Peyer's patch (tissue), 4 donors: ENCODE measurements at regions not wholly inside any gene's neighbourhood (a gene's known extent, or its start where the extent isn't known, plus 50 kb on each side); places are given as distances from the start of the nearest gene placed in this dataset.

Experiments
- CTCF ChIP-seq, 6 experiments: fragments of 450-650 bp in 4 of 6; fragments of 200-600 bp in 2 of 6; sonication (generic) in 1 of 6; IDR thresholded peaks; one replicate each; pipeline ENCODE4 v1.5.1; 2017 to 2019; ENCODE audit warnings: antibody characterized with exemption in 6 of 6, mild to moderate bottlenecking in 3 of 6, moderate library complexity in 1 of 6
- POLR2A ChIP-seq, 2 donors: fragments of 450-650 bp; IDR thresholded peaks; one replicate each; pipeline ENCODE4 v1.5.1; 2017; ENCODE audit warnings: antibody characterized with exemption in 2 of 2, mild to moderate bottlenecking in 2 of 2, moderate library complexity in 2 of 2

GRCh38 chr18:1861473-1861872 is 709.8 kb downstream of the METTL4 start:
- TF ChIP-seq CTCF (IDR thresholded peaks at IDR 0.05) = no peak
- TF ChIP-seq POLR2A (IDR thresholded peaks at IDR 0.05) = no peak
